Hematopoietic multipotent progenitor cell treated with erythropoietin and hydrocortisone succinate and interleukin-3 and kit ligand, for 15 days (in vitro differentiated cells): ENCODE measurements at regions not wholly inside any gene's neighbourhood (a gene's known extent, or its start where the extent isn't known, plus 50 kb on each side); places are given as distances from the start of the nearest gene placed in this dataset.
"Not testable (repeated sequence)": the region's sequence is repeated elsewhere in the genome, so short reads cannot be mapped to it uniquely, and the experiment has no call there.

ENCODE experiments used
- DNase-seq: peaks from one replicate; pipeline ENCODE4 v3.0.0-alpha.2; 2015; ENCODE audit warnings: low spot score

- DNase-seq: no peak
These were observed 866.9 kb upstream of the SLITRK1 start for GRCh38 chr13:84749126-84749525.

DNA sequence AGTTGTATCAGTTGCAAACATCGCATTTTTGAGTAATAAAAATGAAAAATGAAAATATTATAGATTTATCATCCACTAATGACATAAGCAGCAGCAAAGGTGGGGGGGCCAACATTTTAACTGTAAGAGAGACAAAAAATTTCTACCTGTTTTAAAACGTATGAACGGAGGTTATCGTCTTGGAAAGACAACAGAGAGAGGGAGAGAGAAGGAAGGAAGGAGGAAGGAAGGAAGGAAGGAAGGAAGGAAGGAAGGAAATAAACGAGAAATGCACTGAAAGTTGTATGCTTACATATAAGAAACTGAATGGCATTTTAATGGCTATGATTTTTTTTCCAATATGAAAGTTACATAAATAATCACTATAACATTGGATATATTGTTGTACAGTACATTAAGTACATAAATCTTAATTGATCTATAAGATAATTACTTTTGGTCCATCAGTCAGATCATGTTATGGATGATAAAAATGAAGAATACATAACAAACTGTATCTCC, 862.8 kb upstream of the SLITRK1 start:
- DNase-seq: no peak

DNA sequence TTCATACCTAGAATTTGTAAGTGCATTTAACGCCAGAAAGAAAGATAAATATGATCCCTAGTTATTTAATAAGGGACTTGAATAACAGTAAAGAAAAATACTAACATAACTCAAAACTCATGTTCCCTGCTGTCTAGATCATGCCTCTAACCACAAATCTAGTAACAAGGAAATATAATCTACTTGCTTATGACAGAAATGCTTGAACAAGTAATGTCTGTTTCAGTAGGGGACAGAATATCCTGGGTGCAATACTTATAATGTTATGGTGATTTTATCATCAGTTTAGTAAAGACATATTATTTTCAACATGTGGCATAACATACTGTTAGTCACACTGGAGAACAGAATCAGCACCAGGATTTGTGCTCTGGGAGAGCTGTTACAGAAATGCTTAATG, 861.9 kb upstream of the SLITRK1 start:
- no peak for DNase-seq

- no peak for DNase-seq
These were observed 859.0 kb upstream of the SLITRK1 start for GRCh38 chr13:84741253-84741652.

DNA sequence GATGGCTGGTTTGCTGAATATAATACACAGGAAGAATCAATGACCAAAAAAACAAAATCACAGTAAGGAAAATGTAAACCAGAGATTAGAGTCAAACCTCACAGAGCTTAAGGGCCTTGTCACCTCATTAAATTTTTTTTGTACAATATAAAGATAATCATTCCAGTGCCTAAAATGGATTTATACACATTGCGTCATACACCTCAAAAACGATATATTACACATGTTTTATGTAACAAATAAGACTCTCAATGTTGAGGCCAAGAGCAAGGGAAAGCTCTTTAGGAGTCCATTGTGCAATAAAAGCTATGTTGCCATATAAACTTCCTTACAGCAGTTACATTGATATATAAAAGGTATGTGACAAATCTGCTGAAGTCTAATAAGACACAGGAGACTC, 856.7 kb upstream of the SLITRK1 start:
- no peak for DNase-seq

GRCh38 chr13:84737661-84738060, 855.4 kb upstream of the SLITRK1 start:
- no peak for DNase-seq

- no peak for DNase-seq
These were observed 848.1 kb upstream of the SLITRK1 start for GRCh38 chr13:84730376-84730775.

GRCh38 chr13:84705982-84706710, 823.9 kb upstream of the SLITRK1 start:
- DNase-seq: no peak

DNA sequence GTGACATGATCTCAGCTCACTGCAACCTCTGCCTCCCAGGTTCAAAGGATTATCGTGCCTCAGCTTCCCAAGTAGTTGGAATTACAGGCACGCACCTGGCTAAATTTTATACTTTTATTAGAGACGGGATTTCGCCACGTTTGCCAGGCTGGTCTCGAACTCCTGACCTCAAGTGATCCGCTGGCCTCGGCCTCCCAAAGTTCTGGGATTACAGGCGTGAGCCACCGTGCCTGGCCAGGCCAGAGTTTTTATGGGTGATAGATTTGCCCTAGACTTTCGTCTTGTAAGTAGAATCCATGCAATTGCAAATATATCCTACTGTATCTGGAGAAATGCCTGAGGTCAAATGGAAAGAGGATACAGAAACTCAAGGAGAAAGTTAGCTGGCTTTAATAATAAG, 819.9 kb upstream of the SLITRK1 start:
- no peak for DNase-seq

- not testable (repeated sequence) for DNase-seq
These were observed 815.3 kb upstream of the SLITRK1 start for GRCh38 chr13:84697591-84697990.

- no peak for DNase-seq
These were observed 804.7 kb upstream of the SLITRK1 start for GRCh38 chr13:84686973-84687372.

DNA sequence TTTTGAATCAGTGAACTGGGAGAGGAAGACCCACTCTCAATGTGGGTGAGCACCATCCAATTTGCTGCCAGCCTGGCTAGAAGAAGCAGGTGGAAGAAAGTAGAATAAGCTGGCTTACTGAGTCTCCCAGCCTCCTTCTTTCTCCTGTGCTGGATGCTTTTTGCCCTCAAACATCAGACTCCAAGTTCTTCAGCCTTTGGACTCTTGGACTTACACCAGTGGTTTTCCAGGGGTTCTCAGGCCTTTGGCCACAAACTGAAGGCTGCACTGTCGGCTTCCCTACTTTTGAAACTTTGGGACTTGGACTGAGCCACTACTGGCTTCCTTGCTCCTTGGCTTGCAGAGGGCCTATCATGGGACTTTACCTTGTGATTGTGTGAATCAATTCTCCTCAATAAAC, 804.2 kb upstream of the SLITRK1 start:
- DNase-seq: no peak

- no peak for DNase-seq
These were observed 802.5 kb upstream of the SLITRK1 start for GRCh38 chr13:84684804-84685203.

GRCh38 chr13:84684048-84684662, 801.9 kb upstream of the SLITRK1 start:
- DNase-seq: no peak

DNA sequence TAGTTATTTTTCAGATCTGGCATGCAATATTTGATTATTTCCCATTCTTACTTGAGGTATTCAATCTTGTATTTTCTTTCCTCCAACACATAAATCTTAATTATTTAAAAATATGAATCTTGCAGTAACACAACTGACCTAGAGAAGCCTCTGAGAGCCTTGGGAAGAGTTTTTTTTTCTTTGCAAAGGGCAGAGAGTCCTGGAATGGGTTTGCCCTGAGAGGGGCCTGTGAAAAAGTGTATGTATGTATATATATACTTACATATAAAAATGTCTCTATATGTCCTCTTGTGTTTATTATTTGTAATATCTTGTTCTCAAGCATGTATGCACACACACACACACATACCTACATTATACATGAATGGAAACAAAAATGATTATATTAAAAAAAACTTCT, 801.2 kb upstream of the SLITRK1 start:
- DNase-seq: no peak

- DNase-seq: no peak
These were observed 795.6 kb upstream of the SLITRK1 start for GRCh38 chr13:84677836-84678235.

DNA sequence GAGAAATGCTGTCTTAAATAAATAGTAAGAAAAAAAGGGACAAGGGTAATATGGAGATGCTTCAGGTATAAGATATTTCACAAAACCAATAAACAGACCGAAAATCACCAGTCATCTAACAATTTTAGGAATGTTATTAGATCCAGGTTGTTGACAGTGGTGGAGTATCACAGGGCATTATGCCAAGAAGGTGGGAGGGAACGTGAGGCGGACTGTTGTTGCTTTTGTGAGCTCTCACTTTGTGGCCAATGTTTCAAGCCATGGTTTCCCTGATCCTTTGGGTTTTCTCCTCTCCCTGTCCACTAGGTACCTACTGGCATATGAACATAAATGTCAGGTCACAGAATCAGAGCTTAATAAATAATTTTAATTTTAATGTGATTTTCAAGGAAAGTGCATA, 790.3 kb upstream of the SLITRK1 start:
- no peak for DNase-seq

- no peak for DNase-seq
These were observed 788.0 kb upstream of the SLITRK1 start for GRCh38 chr13:84670245-84670644.

DNA sequence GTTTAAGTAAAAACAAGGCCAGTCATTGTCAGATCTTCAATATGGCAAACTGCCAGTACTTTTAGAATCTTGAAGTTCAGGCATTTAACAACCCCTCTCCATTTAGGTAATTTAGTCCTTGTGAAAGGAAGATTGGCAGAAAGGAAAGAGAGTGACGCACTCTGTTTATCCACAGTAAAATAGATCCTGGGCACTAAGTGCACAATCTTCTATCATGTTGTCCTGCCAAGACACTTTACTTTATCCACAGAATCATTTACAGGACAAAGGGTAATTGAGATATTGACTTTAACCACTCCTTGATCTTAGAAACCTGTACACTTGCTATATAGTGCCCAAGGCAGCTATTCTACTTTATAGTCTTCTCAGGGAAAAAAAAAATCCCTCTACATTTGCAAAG, 786.4 kb upstream of the SLITRK1 start:
- DNase-seq: no peak

- no peak for DNase-seq
These were observed 780.2 kb upstream of the SLITRK1 start for GRCh38 chr13:84662491-84662890.

GRCh38 chr13:84661718-84662117, 779.4 kb upstream of the SLITRK1 start:
- DNase-seq: no peak

GRCh38 chr13:84659359-84659661, 777.0 kb upstream of the SLITRK1 start:
- DNase-seq: no peak

DNA sequence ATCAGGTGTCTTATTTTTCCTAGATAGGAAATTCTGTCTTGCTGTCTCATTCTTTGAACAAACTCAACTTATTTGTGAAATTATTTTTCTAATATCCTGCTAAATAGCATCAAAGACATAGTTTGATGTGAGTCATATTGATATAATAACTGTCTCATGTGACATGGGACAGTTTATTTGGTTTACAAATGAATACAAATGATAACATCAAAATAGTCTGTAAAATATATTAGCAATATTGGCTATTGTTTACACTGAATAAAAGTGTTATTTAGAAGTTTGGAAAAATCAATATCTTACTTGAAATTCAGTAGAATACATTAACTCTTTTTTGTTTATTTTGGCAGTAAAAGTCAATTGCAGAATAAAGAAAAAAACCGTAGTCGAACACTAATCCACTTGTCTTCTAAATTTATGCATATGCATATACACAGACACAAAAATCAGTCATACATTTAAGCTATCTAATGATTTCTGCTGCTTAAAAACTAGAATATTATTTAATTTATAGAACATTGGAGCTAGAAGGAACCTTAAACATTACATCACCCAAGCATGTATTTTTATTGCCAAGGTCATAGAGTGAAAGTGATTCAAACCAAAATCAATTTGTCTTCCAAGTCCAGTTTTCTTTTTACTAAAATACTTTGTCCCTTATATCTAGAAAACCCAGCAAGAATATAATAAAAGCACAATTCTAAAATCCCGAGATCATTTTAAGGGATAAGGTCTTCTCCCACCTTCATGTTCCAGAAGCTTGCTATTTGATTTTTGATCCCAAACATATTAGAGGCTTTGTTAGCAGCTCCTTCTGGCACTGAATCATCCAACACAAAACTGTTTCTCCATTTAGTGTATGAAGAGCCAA, 776.5 kb upstream of the SLITRK1 start:
- DNase-seq: no peak
